LNCaP clone FGC (cell line): ENCODE measurements at regions not wholly inside any gene's neighbourhood (a gene's known extent, or its start where the extent isn't known, plus 50 kb on each side); places are given as distances from the start of the nearest gene placed in this dataset.
"Not testable (repeated sequence)": the region's sequence is repeated elsewhere in the genome, so short reads cannot be mapped to it uniquely, and the experiment has no call there.

ENCODE experiments used
- DNase-seq: peaks from one replicate; pipeline ENCODE4 v3.0.0-alpha.2; 2011; ENCODE audit warnings: low read depth
- H3K4me3 ChIP-seq: 2 replicates; pipeline ENCODE4 v1.5.1; 2011; ENCODE audit warnings: mild to moderate bottlenecking, low read depth, low read length, control low read depth
- TF ChIP-seq, protein P1 (sequence below): IDR thresholded peaks from 2 replicates; pipeline ENCODE4 v1.5.1; 2012; ENCODE audit warnings: mild to moderate bottlenecking; ENCODE audit not compliant: control insufficient read depth, insufficient read depth; ENCODE audit errors: extremely low read depth

DNA sequence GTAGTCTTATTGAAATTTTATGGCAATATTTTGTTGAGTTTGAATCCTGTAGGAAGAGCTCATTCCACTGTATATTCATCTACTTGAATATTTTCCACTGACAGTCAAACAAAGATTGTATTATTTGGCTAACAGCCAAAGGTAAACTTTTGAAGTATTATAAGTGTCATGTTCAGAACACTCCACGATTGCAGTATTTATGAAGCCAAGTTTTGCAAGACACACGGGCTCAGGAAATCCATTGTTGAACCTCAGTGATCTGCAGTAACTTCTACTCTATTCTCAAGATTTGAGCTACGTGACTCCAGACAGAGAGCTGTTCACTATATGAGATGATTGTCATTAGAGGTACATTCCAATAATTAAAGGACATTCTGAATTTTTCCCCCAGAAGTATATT is 302.7 kb upstream of the ADGRL3 start:
- no peak overlapping the region for H3K4me3 ChIP-seq
- DNase-seq, result no peak
- TF ChIP-seq, protein P1, sequence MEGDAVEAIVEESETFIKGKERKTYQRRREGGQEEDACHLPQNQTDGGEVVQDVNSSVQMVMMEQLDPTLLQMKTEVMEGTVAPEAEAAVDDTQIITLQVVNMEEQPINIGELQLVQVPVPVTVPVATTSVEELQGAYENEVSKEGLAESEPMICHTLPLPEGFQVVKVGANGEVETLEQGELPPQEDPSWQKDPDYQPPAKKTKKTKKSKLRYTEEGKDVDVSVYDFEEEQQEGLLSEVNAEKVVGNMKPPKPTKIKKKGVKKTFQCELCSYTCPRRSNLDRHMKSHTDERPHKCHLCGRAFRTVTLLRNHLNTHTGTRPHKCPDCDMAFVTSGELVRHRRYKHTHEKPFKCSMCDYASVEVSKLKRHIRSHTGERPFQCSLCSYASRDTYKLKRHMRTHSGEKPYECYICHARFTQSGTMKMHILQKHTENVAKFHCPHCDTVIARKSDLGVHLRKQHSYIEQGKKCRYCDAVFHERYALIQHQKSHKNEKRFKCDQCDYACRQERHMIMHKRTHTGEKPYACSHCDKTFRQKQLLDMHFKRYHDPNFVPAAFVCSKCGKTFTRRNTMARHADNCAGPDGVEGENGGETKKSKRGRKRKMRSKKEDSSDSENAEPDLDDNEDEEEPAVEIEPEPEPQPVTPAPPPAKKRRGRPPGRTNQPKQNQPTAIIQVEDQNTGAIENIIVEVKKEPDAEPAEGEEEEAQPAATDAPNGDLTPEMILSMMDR, result no peak

DNA sequence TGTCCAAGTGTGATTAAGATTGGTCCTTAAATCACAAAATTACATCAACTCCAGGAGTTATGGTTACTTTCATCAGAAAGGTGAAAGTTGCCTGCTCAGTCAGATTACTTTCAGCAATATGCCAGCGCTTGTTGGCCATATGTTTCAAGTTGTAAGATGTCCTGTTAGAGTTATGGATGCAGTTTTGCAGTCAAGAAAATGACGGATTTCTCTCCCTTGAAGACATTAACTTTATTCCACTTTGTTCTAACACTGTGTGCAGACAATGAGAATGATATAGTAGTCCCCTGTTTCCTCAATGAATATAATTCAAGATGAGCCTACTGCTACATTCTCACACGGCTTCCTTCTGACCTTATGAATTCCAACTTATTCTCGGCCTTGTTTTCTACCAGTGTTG is 295.0 kb upstream of the ADGRL3 start:
- no peak for DNase-seq
- TF ChIP-seq, protein P1, result no peak
- H3K4me3 ChIP-seq, result no peak overlapping the region

DNA sequence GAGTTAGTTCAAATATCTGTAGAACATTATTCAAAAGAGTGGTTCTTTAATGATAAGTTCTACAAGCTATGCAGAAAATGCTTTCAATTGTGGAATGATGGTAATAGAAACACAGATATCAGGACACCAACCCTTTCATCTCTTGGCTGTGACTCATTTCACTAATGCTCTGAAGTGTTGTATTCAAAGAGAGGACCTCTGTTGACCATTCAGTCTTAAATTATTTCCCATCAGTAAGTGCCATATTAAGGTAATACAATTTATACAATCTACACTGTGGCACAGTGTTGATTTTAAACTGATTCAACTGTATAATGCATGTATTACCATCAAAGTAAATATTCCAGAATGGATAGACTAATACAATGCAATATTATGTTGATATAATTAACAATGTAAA is 289.0 kb upstream of the ADGRL3 start:
- no peak overlapping the region for H3K4me3 ChIP-seq
- TF ChIP-seq, protein P1, result no peak
- DNase-seq, result no peak

DNA sequence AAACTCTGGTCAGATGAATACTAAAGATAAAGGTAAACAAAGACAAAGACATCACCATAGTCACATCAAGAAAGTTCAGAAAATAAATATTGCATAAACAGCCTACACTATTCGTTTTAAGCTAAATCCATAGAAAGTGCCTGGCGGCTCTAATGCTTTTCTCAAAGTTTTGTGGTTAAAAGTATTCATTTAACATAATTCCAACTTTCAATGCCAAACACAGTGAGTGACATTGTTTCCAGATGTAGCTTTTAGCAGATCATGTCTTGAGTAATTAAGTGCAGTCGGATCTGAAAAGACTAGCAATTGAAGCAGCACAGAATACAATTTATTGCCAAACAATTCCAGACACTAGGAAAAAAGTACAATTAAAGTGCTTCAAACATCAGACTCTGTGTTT is 287.1 kb upstream of the ADGRL3 start:
- DNase-seq, result no peak
- no peak overlapping the region for H3K4me3 ChIP-seq
- TF ChIP-seq, protein P1, result no peak

DNA sequence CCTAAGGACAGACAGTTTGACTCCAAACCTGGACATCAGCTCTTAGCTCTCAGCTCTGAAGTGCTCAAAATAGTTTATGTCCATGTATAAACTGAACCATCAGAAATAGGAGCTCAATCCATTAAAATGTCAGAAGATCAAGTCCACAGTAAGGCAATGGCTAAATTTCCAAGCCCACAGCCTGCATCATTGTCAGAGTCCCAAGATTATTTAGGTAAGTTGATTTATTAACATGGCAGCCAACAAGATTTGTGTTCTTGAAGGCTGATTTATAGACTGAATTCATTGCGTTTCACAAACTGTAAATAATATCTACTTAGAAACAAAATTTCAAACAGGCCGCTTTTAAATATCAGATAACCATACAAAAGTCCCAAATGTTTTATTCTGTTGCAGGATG is 286.5 kb upstream of the ADGRL3 start:
- no peak for DNase-seq
- TF ChIP-seq, protein P1, result no peak

DNA sequence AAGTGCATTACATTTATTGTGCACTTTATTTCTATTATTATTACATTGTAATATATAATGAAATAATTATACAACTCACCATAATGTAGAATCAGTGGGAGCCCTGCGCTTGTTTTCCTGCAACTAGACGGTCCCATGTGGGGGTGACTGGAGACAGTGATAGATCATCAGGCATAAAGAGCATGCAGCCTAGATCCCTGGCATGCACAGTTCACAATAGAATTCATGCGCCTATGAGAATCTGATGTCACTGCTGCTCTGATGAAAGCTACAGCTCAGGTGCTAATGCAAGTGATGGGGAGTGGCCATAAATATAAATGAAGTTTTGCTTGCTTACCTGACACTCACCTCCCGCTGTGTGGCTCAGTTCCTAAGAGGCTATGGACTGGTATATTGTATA is 278.4 kb upstream of the ADGRL3 start:
- H3K4me3 ChIP-seq, result not testable (repeated sequence)

More for the DNA sequence above, 286.5 kb upstream of the ADGRL3 start:
- H3K4me3 ChIP-seq, result no peak overlapping the region

DNA sequence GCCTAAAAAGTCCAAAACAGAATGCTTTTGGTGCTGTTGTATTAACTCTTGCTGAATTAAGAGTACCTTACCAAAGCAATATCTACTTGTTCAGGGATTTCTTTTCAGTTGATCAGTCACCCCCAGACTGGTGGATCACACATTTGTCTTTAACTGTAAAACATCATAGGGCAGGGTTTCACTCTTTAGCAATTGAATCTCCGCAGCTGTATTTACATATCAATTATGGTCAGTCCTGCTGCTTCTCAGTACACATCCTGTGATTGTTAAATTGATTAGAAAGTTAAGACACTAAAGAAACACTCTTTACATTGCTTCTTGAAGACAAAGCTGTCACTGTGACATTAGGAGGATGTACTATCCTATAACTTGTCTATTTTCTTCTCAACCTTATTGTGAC is 277.1 kb upstream of the ADGRL3 start:
- no peak overlapping the region for H3K4me3 ChIP-seq
- TF ChIP-seq, protein P1, result no peak
- no peak for DNase-seq

More for the DNA sequence above, 278.4 kb upstream of the ADGRL3 start:
- DNase-seq, result not testable (repeated sequence)

DNA sequence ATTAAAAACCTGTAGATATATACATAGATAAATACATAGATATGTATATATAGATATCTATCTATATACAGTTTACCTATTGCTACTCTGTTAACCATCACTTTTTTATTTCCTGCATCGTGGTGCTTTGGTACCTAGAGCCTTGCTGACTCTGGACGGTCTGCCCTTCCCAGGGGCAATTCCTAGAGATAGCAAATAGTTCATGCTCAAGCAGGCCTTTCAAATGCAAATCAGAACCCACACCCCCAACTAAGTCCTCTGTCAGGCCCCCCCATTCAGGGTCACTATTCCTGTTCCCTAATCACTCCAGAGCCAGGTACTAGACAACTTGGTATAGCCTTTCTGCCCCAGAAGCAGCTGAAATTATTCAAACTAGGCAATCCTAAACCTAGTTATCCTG is 273.5 kb upstream of the ADGRL3 start:
- TF ChIP-seq, protein P1, result no peak
- DNase-seq, result no peak

More for the DNA sequence above, 273.5 kb upstream of the ADGRL3 start:
- no peak overlapping the region for H3K4me3 ChIP-seq
